GM12878 (cell line): ENCODE measurements at regions not wholly inside any gene's neighbourhood (a gene's known extent, or its start where the extent isn't known, plus 50 kb on each side); places are given as distances from the start of the nearest gene placed in this dataset.

Experiments used
- ATAC-seq: fragments of 200-7000 bp; cut with Tn5 transposase; 3 replicates; pipeline ENCODE4 v1.9.1; 2020; ENCODE audit warnings: mild to moderate bottlenecking, moderate library complexity
- BruUV-seq: library from RNA; stranded (reverse); fragments of 400-500 nt; replicated peaks from 2 replicates; lab custom pipeline; 2021; lab: Mats Ljungman, UMichigan
- CTCF ChIA-PET: fragments of 300-600 bp; sonication (Branson Sonifier 250); formaldehyde crosslinking; extraction: SDS; loops from one replicate; lab custom pipeline; 2021; ENCODE audit warnings: inconsistent platforms; lab: Yijun Ruan, JAX
- POLR2A ChIA-PET: fragments of 350-600 bp; formaldehyde crosslinking; extraction: SDS; loops from one replicate; lab custom pipeline; 2021; ENCODE audit warnings: inconsistent platforms; lab: Charles Lee
- RAD21 ChIA-PET: fragments of 300-600 bp; sonication (Branson Sonifier 250); formaldehyde crosslinking; loops from one replicate; lab custom pipeline; 2023; ENCODE audit warnings: antibody characterized with exemption; ENCODE audit not compliant: unreplicated experiment; lab: Charles Lee
- SMC1A ChIA-PET: fragments of 300-600 bp; sonication (Branson Sonifier 250); formaldehyde crosslinking; loops from one replicate; lab custom pipeline; 2023; ENCODE audit not compliant: unreplicated experiment, uncharacterized antibody; lab: Charles Lee
- DNase-seq: peaks from one replicate; pipeline ENCODE4 v3.0.0-alpha.2; 2011; ENCODE audit warnings: low read depth, low spot score
- FAIRE-seq: peaks from 3 replicates; lab custom pipeline; 2011; peaks lifted over from hg19 to GRCh38; lab: Jason Lieb, UNC
- H2AFZ ChIP-seq: 2 replicates; pipeline ENCODE4 v1.6.0; 2011; ENCODE audit warnings: low read depth, low read length, control low read depth; ENCODE audit not compliant: control insufficient read depth
- H3K27ac ChIP-seq: 2 replicates; pipeline ENCODE4 v1.5.1; 2011; ENCODE audit warnings: control low read depth; ENCODE audit not compliant: control insufficient read depth, insufficient read depth
- H3K27me3 ChIP-seq, 2 experiments: replicated peaks in 1 of 2; 2 replicates each; pipeline versions ENCODE4 v1.6.0 to v1.6.1; 2011; ENCODE audit warnings: low read length in 1 of 2; ENCODE audit not compliant: control insufficient read depth in 2 of 2, insufficient read depth in 2 of 2
- H3K36me3 ChIP-seq, 2 experiments: 2 replicates each; pipeline ENCODE4 v1.5.1; 2011; ENCODE audit warnings: low read length in 1 of 2; ENCODE audit not compliant: control insufficient read depth in 2 of 2, insufficient read depth in 2 of 2
- H3K4me1 ChIP-seq: 2 replicates; pipeline ENCODE4 v1.6.1; 2011; ENCODE audit warnings: mild to moderate bottlenecking, low read length, moderate library complexity, mixed read lengths; ENCODE audit not compliant: control insufficient read depth, insufficient read depth
- H3K4me2 ChIP-seq: 2 replicates; pipeline ENCODE4 v1.6.0; 2011; ENCODE audit warnings: control low read depth; ENCODE audit not compliant: control insufficient read depth, insufficient read depth
- H3K4me3 ChIP-seq: fragments of 200-600 bp; sonication (generic); 2 replicates; pipeline ENCODE4 v1.5.1; 2016
- H3K79me2 ChIP-seq: 2 replicates; pipeline ENCODE4 v1.6.0; 2011; ENCODE audit warnings: low read length; ENCODE audit not compliant: control insufficient read depth, insufficient read depth
- H3K9ac ChIP-seq: 2 replicates; pipeline ENCODE4 v1.8.0; 2011; ENCODE audit warnings: low read length, control low read depth, mixed read lengths; ENCODE audit not compliant: control insufficient read depth, insufficient read depth
- H3K9me3 ChIP-seq: replicated peaks from 3 replicates; pipeline ENCODE4 v1.5.1; 2011; ENCODE audit warnings: mild to moderate bottlenecking, low read length; ENCODE audit not compliant: control insufficient read depth, insufficient read depth
- H4K20me1 ChIP-seq: 2 replicates; pipeline ENCODE4 v1.6.0; 2011; ENCODE audit not compliant: control insufficient read depth, insufficient read depth
- BACH1 ChIP-seq: fragments of 450-650 bp; IDR thresholded peaks from 2 replicates; pipeline ENCODE4 v1.6.1; 2017; ENCODE audit warnings: mild to moderate bottlenecking, borderline replicate concordance
- BRCA1 ChIP-seq: IDR thresholded peaks from 2 replicates; pipeline ENCODE4 v1.6.1; 2011; ENCODE audit warnings: low read depth, low read length, improper control_type of control experiment
- EED ChIP-seq: sonication (generic); IDR thresholded peaks from 2 replicates; pipeline ENCODE4 v1.6.1; 2016; ENCODE audit warnings: antibody characterized with exemption, low read depth
- FOXM1 ChIP-seq: IDR thresholded peaks from 2 replicates; pipeline ENCODE4 v1.6.1; 2012; ENCODE audit warnings: low read depth, mild to moderate bottlenecking, inconsistent platforms, low read length, moderate library complexity
- IKZF1 ChIP-seq: fragments of 450-650 bp; conservative IDR thresholded peaks from 2 replicates; pipeline ENCODE4 v1.6.1; 2017; ENCODE audit warnings: antibody characterized with exemption, mild to moderate bottlenecking
- NBN ChIP-seq: fragments of 450-650 bp; IDR thresholded peaks from 2 replicates; pipeline ENCODE4 v1.6.1; 2016
- PAX5 ChIP-seq: IDR thresholded peaks from 2 replicates; pipeline ENCODE4 v1.6.1; 2011; ENCODE audit warnings: low read depth, low read length, borderline replicate concordance
- PAX8 ChIP-seq: fragments of 450-650 bp; IDR thresholded peaks from 2 replicates; pipeline ENCODE4 v1.6.1; 2017; ENCODE audit warnings: mild to moderate bottlenecking, moderate library complexity
- POLR2A ChIP-seq: IDR thresholded peaks from 2 replicates; pipeline ENCODE4 v1.6.1; 2011; ENCODE audit warnings: low read depth, mild to moderate bottlenecking, low read length
- RAD51 ChIP-seq: fragments of 450-650 bp; IDR thresholded peaks from 2 replicates; pipeline ENCODE4 v1.6.1; 2016; ENCODE audit warnings: moderate library complexity, mild to moderate bottlenecking, inconsistent platforms
- SMARCA5 ChIP-seq: fragments of 450-650 bp; IDR thresholded peaks from 2 replicates; pipeline ENCODE4 v1.6.1; 2017; ENCODE audit warnings: mild to moderate bottlenecking
- SUPT20H ChIP-seq: IDR thresholded peaks from 2 replicates; pipeline ENCODE4 v1.6.1; 2011; ENCODE audit warnings: low read depth, mild to moderate bottlenecking, low read length, moderate library complexity, borderline replicate concordance; ENCODE audit not compliant: control insufficient read depth
- ZNF217 ChIP-seq: fragments of 450-650 bp; IDR thresholded peaks from 2 replicates; pipeline ENCODE4 v1.6.1; 2017; ENCODE audit warnings: antibody characterized with exemption, mild to moderate bottlenecking
- ZSCAN29 ChIP-seq: fragments of 450-650 bp; IDR thresholded peaks from 2 replicates; pipeline ENCODE4 v1.6.1; 2017; ENCODE audit warnings: mild to moderate bottlenecking, moderate library complexity
- ZZZ3 ChIP-seq: IDR thresholded peaks from 2 replicates; pipeline ENCODE4 v1.6.1; 2011; ENCODE audit warnings: low read depth; ENCODE audit not compliant: control insufficient read depth, insufficient read length
- WGBS: methylation state at CpG from one replicate; pipeline ENCODE4 v1.1.6; 2016; ENCODE audit warnings: low lambda C conversion rate; ENCODE audit not compliant: insufficient replicate concordance, insufficient coverage; ENCODE audit errors: missing lambda C conversion rate; 5-methylcytosine and 5-hydroxymethylcytosine counted together
- in situ Hi-C: fragments of 300-500 bp; cut with MboI; formaldehyde crosslinking; loops from 9 replicates; pipeline ENCODE4 v1.14.3; 2018; ENCODE audit warnings: mixed read lengths
- intact Hi-C: fragments of 100-400 bp; cut with micrococcal nuclease; formaldehyde crosslinking; loops from one replicate; pipeline ENCODE4 v1.14.2; 2022; ENCODE audit not compliant: unreplicated experiment
- TF ChIP-seq, protein P1 (sequence below): fragments of 450-650 bp; formaldehyde crosslinking; IDR thresholded peaks from 2 replicates; pipeline ENCODE4 v1.4.0; 2022; ENCODE audit warnings: mild to moderate bottlenecking, moderate library complexity
- TF ChIP-seq, protein P2 (sequence below): fragments of 450-650 bp; IDR thresholded peaks from 2 replicates; pipeline ENCODE4 v1.6.1; 2017; ENCODE audit warnings: mild to moderate bottlenecking, low read depth, inconsistent platforms; ENCODE audit not compliant: poor library complexity, severe bottlenecking

- no peaks in the 10 kb centered on the region for H4K20me1 ChIP-seq
- in situ Hi-C loops, result no loop called here
- H3K36me3 ChIP-seq, result no peaks in the 10 kb centered on the region
- DNase-seq (no peak), FAIRE-seq (no peak), ATAC-seq (no peak)
- POLR2A ChIA-PET, result no interaction called here
- H3K27me3 ChIP-seq, result no peaks in the 10 kb centered on the region; a peak in 2 of 4 replicates
- H3K9me3 ChIP-seq, result no peaks in the 10 kb centered on the region
- WGBS, result 9% methylated on average over 5 of the region's 5 CpGs
- CTCF ChIA-PET, result interaction anchor here (0.7 to 1.2 kb wide), 3 partner anchors 9 to 204 kb away, joined by 3 read pairs; no protein-coding TSS in a partner anchor
- no peak overlapping the region for H3K4me2 ChIP-seq
- H3K79me2 ChIP-seq, result no peaks in the 10 kb centered on the region
- TF ChIP-seq ZNF217 (no peak), BACH1 (no peak), EED (no peak), NBN (no peak), PAX5 (no peak), FOXM1 (no peak), BRCA1 (no peak), PAX8 (no peak), ZSCAN29 (no peak), ZZZ3 (no peak), IKZF1 (no peak), RAD51 (no peak), SUPT20H (no peak), SMARCA5 (no peak), POLR2A (no peak)
- TF ChIP-seq, protein P1, sequence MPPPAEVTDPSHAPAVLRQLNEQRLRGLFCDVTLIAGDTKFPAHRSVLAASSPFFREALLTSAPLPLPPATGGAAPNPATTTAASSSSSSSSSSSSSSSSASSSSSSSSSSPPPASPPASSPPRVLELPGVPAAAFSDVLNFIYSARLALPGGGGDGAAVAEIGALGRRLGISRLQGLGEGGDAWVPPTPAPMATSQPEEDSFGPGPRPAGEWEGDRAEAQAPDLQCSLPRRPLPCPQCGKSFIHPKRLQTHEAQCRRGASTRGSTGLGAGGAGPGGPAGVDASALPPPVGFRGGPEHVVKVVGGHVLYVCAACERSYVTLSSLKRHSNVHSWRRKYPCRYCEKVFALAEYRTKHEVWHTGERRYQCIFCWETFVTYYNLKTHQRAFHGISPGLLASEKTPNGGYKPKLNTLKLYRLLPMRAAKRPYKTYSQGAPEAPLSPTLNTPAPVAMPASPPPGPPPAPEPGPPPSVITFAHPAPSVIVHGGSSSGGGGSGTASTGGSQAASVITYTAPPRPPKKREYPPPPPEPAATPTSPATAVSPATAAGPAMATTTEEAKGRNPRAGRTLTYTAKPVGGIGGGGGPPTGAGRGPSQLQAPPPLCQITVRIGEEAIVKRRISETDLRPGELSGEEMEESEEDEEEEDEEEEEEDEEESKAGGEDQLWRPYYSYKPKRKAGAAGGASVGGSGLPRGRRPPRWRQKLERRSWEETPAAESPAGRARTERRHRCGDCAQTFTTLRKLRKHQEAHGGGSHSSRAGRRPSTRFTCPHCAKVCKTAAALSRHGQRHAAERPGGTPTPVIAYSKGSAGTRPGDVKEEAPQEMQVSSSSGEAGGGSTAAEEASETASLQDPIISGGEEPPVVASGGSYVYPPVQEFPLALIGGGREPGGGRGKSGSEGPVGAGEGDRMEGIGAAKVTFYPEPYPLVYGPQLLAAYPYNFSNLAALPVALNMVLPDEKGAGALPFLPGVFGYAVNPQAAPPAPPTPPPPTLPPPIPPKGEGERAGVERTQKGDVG (CRISPR knock-in tag), result no peak
- TF ChIP-seq, protein P2, sequence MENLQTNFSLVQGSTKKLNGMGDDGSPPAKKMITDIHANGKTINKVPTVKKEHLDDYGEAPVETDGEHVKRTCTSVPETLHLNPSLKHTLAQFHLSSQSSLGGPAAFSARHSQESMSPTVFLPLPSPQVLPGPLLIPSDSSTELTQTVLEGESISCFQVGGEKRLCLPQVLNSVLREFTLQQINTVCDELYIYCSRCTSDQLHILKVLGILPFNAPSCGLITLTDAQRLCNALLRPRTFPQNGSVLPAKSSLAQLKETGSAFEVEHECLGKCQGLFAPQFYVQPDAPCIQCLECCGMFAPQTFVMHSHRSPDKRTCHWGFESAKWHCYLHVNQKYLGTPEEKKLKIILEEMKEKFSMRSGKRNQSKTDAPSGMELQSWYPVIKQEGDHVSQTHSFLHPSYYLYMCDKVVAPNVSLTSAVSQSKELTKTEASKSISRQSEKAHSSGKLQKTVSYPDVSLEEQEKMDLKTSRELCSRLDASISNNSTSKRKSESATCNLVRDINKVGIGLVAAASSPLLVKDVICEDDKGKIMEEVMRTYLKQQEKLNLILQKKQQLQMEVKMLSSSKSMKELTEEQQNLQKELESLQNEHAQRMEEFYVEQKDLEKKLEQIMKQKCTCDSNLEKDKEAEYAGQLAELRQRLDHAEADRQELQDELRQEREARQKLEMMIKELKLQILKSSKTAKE, result no peak
- intact Hi-C loops, result no loop called here
- no peak overlapping the region for H2AFZ ChIP-seq
- RAD21 ChIA-PET, result interaction anchor here (1.3 kb wide), 1 partner anchor 11 kb away, joined by 3 read pairs; no protein-coding TSS in a partner anchor
- no peak overlapping the region for H3K4me3 ChIP-seq
- SMC1A ChIA-PET, result interaction anchor here (0.8 to 1.3 kb wide), 2 partner anchors 9 to 21 kb away, joined by 3 to 5 read pairs; no protein-coding TSS in a partner anchor
- no peaks in the 10 kb centered on the region for H3K4me1 ChIP-seq
- H3K27ac ChIP-seq, result no peak overlapping the region
- no peak overlapping the region for H3K9ac ChIP-seq
- no TSS peak for BruUV-seq
Observed at GRCh38 chr9:1254071-1254470, 203.9 kb downstream of the DMRT2 start.
